ENCODE measurements at regions not wholly inside any gene's neighbourhood (a gene's known extent, or its start where the extent isn't known, plus 50 kb on each side); places are given as distances from the start of the nearest gene placed in this dataset.

DNA sequence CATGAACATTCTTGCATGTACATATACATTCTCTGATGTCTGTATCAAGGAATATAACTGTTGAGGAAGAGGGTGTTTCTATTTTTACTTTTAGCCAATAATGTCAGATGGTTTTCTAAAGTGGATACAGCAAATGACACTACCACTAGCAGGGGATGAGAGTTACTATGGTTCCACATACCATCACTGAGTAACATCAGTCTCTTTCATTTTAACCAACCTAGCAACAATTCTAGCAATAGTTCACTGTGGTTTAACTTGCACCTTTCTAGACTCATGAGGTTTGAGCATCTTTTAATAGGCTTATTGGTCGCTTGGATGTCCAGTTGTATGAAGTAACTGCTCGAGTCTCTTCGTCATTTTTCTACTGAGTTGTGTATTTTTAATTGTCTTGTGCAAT, 68.5 kb upstream of the ZNF746 start:
- intact Hi-C loops (cut with DNase I; ENCODE audit: low total_unique reads), result no loop called here
- whole genome bisulfite sequencing, 2 donors, result 94 to 100% methylated on average over 3 of the region's 3 CpGs
- H3K36me3 ChIP-seq (ENCODE audit: low read depth, missing control alignments), result no peaks in the 10 kb centered on the region
- no peak for TF ChIP-seq CTCF (IDR thresholded peaks at IDR 0.05)
- TF ChIP-seq POLR2A (IDR thresholded peaks at IDR 0.05), result no peak
- no peaks in the 10 kb centered on the region for H3K27me3 ChIP-seq
- H3K9me3 ChIP-seq, result no peaks in the 10 kb centered on the region
- H3K27ac ChIP-seq, result no peak overlapping the region
- DNase-seq, result no peak
- H3K4me1 ChIP-seq, result no peaks in the 10 kb centered on the region
- no peak overlapping the region for H3K4me3 ChIP-seq

DNA sequence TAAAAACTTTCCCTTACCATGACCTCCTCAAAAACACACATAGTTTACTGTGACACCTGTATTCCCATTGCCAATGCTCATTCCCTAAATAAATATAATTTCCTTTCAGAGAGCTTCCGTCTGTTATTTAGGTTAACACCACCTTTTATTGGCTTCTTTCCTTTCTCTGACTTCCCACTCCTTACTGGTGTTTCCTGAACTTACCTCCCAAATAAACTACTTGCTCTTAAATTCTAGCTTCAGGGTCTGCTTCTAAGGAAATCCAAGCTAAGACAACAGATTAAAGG, 67.4 kb upstream of the ZNF746 start:
- H3K36me3 ChIP-seq (ENCODE audit: low read depth, missing control alignments), result no peaks in the 10 kb centered on the region
- H3K9me3 ChIP-seq, result no peaks in the 10 kb centered on the region
- no peak for DNase-seq
- no peak overlapping the region for H3K4me3 ChIP-seq
- intact Hi-C loops (cut with DNase I; ENCODE audit: low total_unique reads), result no loop called here
- H3K27ac ChIP-seq, result no peak overlapping the region
- H3K27me3 ChIP-seq, result no peaks in the 10 kb centered on the region
- WGBS, 2 donors, result 59 to 73% methylated on average over 1 of the region's 1 CpG
- TF ChIP-seq POLR2A (IDR thresholded peaks at IDR 0.05), result no peak
- no peak for TF ChIP-seq CTCF (IDR thresholded peaks at IDR 0.05)
- H3K4me1 ChIP-seq, result no peaks in the 10 kb centered on the region

GRCh38 chr7:149564340-149565095, 66.9 kb upstream of the ZNF746 start:
- WGBS, 2 donors, result 65 to 91% methylated on average over 4 of the region's 4 CpGs
- DNase-seq, result peak; percentile 26
- intact Hi-C loops (cut with DNase I; ENCODE audit: low total_unique reads), result no loop called here
- TF ChIP-seq CTCF (IDR thresholded peaks at IDR 0.05) (no peak), POLR2A (IDR thresholded peaks at IDR 0.05) (no peak)
- Histone ChIP-seq H3K4me1 (no peaks in the 10 kb centered on the region), H3K27ac (no peak overlapping the region), H3K4me3 (no peak overlapping the region), H3K9me3 (no peaks in the 10 kb centered on the region), H3K27me3 (no peaks in the 10 kb centered on the region), H3K36me3 (ENCODE audit: low read depth, missing control alignments) (no peaks in the 10 kb centered on the region)

- no peaks in the 10 kb centered on the region for H3K36me3 ChIP-seq (ENCODE audit: low read depth, missing control alignments)
- no peak for DNase-seq
- 94 to 96% methylated on average over 4 of the region's 4 CpGs for WGBS, 2 donors
- no peaks in the 10 kb centered on the region for H3K4me1 ChIP-seq
- H3K27me3 ChIP-seq, result no peaks in the 10 kb centered on the region
- no peak for TF ChIP-seq CTCF (IDR thresholded peaks at IDR 0.05)
- TF ChIP-seq POLR2A (IDR thresholded peaks at IDR 0.05), result no peak
- no peak overlapping the region for H3K4me3 ChIP-seq
- intact Hi-C loops (cut with DNase I; ENCODE audit: low total_unique reads), result no loop called here
- no peak overlapping the region for H3K27ac ChIP-seq
- no peaks in the 10 kb centered on the region for H3K9me3 ChIP-seq
Observed at GRCh38 chr7:149562602-149563001, 65.0 kb upstream of the ZNF746 start.

DNA sequence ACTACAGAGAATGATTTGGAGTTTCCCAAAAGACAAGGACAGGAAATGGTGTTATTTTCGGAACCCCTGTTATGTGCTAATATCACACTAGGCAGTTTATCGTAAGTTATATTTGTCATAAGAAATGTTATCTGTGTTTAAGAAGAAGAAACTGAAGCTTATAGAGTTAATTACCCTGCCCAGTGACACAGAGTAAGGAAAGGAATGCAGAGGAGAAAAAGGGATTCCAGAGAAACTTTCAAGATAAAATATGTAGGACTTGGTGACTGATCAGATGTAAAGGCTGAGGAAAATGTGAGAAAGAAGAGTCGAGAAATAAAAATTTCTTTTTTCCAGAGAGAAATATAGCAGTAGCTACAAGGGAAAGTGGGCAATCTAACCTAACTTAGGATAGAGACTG, 63.5 kb upstream of the ZNF746 start:
- Histone ChIP-seq H3K4me1 (no peaks in the 10 kb centered on the region), H3K9me3 (no peaks in the 10 kb centered on the region), H3K27ac (no peak overlapping the region), H3K4me3 (no peak overlapping the region), H3K36me3 (ENCODE audit: low read depth, missing control alignments) (no peaks in the 10 kb centered on the region), H3K27me3 (no peaks in the 10 kb centered on the region)
- WGBS, 2 donors, result 83 to 89% methylated on average over 3 of the region's 3 CpGs
- intact Hi-C loops (cut with DNase I; ENCODE audit: low total_unique reads), result no loop called here
- DNase-seq, result no peak
- no peak for TF ChIP-seq POLR2A (IDR thresholded peaks at IDR 0.05)
- no peak for TF ChIP-seq CTCF (IDR thresholded peaks at IDR 0.05)

Data from testis (tissue), 2 donors.